ENCODE measurements at regions not wholly inside any gene's neighbourhood (a gene's known extent, or its start where the extent isn't known, plus 50 kb on each side); places are given as distances from the start of the nearest gene placed in this dataset.

GRCh38 chr13:76656500-76656899, 229.7 kb downstream of the KCTD12 start:
- DNase-seq = peak; percentile 37 to 73 (median 66)

GRCh38 chr13:76656056-76656455, 230.1 kb downstream of the KCTD12 start:
- DNase-seq = peak in 3 of 4 experiments; percentile 12 to 53 (median 43)

GRCh38 chr13:76654263-76654662, 231.9 kb downstream of the KCTD12 start:
- peak in 3 of 4 experiments; percentile 18 to 32 (median 23) for DNase-seq

GRCh38 chr13:76651286-76651685, 234.9 kb downstream of the KCTD12 start:
- DNase-seq = peak in 3 of 4 experiments; percentile 26 to 61 (median 61)

GRCh38 chr13:76647550-76647949, 238.7 kb downstream of the KCTD12 start:
- DNase-seq = no peak

- DNase-seq = no peak
Measured at GRCh38 chr13:76646946-76647345, 239.3 kb downstream of the KCTD12 start.

GRCh38 chr13:76645632-76646031, 240.6 kb downstream of the KCTD12 start:
- DNase-seq = no peak

- DNase-seq = no peak
Measured at GRCh38 chr13:76644906-76645305, 241.3 kb downstream of the KCTD12 start.

- no peak for DNase-seq
Measured at GRCh38 chr13:76643596-76643995, 242.6 kb downstream of the KCTD12 start.

GRCh38 chr13:76641056-76641455, 245.1 kb downstream of the KCTD12 start:
- DNase-seq = no peak

GRCh38 chr13:76638882-76639281, 247.3 kb downstream of the KCTD12 start:
- no peak for DNase-seq

- DNase-seq = no peak
Measured at GRCh38 chr13:76638181-76638580, 248.0 kb downstream of the KCTD12 start.

- no peak for DNase-seq
Measured at GRCh38 chr13:76637641-76638141, 248.5 kb downstream of the KCTD12 start.

- no peak for DNase-seq
Measured at GRCh38 chr13:76636829-76637228, 249.4 kb downstream of the KCTD12 start.

- DNase-seq = no peak
Measured at GRCh38 chr13:76635232-76636230, 250.7 kb downstream of the KCTD12 start.

- no peak for DNase-seq
Measured at GRCh38 chr13:76634431-76635191, 251.6 kb downstream of the KCTD12 start.

- peak in 2 of 4 experiments; percentile 9 to 12 for DNase-seq
Measured at GRCh38 chr13:76632401-76633044, 253.7 kb downstream of the KCTD12 start.

GRCh38 chr13:76630629-76631230, 255.5 kb downstream of the KCTD12 start:
- no peak for DNase-seq

- no peak for DNase-seq
Measured at GRCh38 chr13:76622315-76623040, 263.7 kb downstream of the KCTD12 start.

GRCh38 chr13:76621705-76622104, 264.5 kb downstream of the KCTD12 start:
- DNase-seq = no peak

- no peak for DNase-seq
Measured at GRCh38 chr13:76620036-76620435, 266.2 kb downstream of the KCTD12 start.

Data from suppressor macrophage (primary cell).